22Rv1 (cell line): ENCODE measurements at regions not wholly inside any gene's neighbourhood (a gene's known extent, or its start where the extent isn't known, plus 50 kb on each side); places are given as distances from the start of the nearest gene placed in this dataset.
"Not testable (repeated sequence)": the region's sequence is repeated elsewhere in the genome, so short reads cannot be mapped to it uniquely, and the experiment has no call there.

Experiments used
- H3K27ac ChIP-seq: fragments of 450-650 bp; 2 replicates; pipeline ENCODE4 v1.5.1; 2017
- CTCF ChIP-seq: fragments of 450-650 bp; IDR thresholded peaks from 2 replicates; pipeline ENCODE4 v1.5.1; 2017; ENCODE audit warnings: mild to moderate bottlenecking
- ZFX ChIP-seq: fragments of 450-650 bp; IDR thresholded peaks from 2 replicates; pipeline ENCODE4 v1.6.1; 2017; ENCODE audit warnings: antibody characterized with exemption, borderline replicate concordance

- no peak for TF ChIP-seq CTCF
- no peak for TF ChIP-seq ZFX
- no peak overlapping the region for H3K27ac ChIP-seq
Observed at GRCh38 chr12:124132530-124132929, 159.5 kb downstream of the ZNF664 start.

GRCh38 chr12:124136796-124137195 is 158.1 kb upstream of the RFLNA start:
- no peak overlapping the region for H3K27ac ChIP-seq
- TF ChIP-seq ZFX (no peak), CTCF (no peak)

GRCh38 chr12:124140944-124141486 is 153.9 kb upstream of the RFLNA start:
- TF ChIP-seq ZFX (no peak), CTCF (no peak)
- no peak overlapping the region for H3K27ac ChIP-seq

- not testable (repeated sequence) for H3K27ac ChIP-seq
Observed at GRCh38 chr12:124141611-124142010, 153.3 kb upstream of the RFLNA start.

GRCh38 chr12:124142395-124143035 is 152.4 kb upstream of the RFLNA start:
- H3K27ac ChIP-seq: no peak overlapping the region

GRCh38 chr12:124143726-124144125 is 151.2 kb upstream of the RFLNA start:
- H3K27ac ChIP-seq: no peak overlapping the region

More at GRCh38 chr12:124142395-124143035, 152.4 kb upstream of the RFLNA start:
- TF ChIP-seq CTCF (no peak), ZFX (no peak)

GRCh38 chr12:124144531-124145194 is 150.2 kb upstream of the RFLNA start:
- TF ChIP-seq CTCF (no peak), ZFX (no peak)
- no peak overlapping the region for H3K27ac ChIP-seq

More at GRCh38 chr12:124143726-124144125, 151.2 kb upstream of the RFLNA start:
- no peak for TF ChIP-seq CTCF
- no peak for TF ChIP-seq ZFX
